ENCODE measurements at regions not wholly inside any gene's neighbourhood (a gene's known extent, or its start where the extent isn't known, plus 50 kb on each side); places are given as distances from the start of the nearest gene placed in this dataset. TPM values are rescaled to one million over a fixed set of nuclear protein-coding genes. Genes with fewer than 3 reads are reported as not detected.
A peak's percentile ranks its signal among the peaks of the same experiment; 100 is the strongest.

- intact Hi-C loops (cut with micrococcal nuclease; ENCODE audit: unreplicated experiment) (loop anchor here (1.0 kb wide), 2 partner anchors 175 to 1750 kb away; no protein-coding TSS in a partner anchor), in situ Hi-C loops (cut with MboI) (loop anchor here (10.0 to 25.0 kb wide), 2 partner anchors 1308 to 1756 kb away; no protein-coding TSS in a partner anchor)
- Histone ChIP-seq H4K20me1 (ENCODE audit: control insufficient read depth, insufficient read depth) (no peaks in the 10 kb centered on the region), H3K36me3 (ENCODE audit: control insufficient read depth in 2 of 2, insufficient read depth in 2 of 2, low read length in 1 of 2) (no peaks in the 10 kb centered on the region), H3K9me3 (replicated peaks; ENCODE audit: control insufficient read depth, insufficient read depth, low read length) (no peaks in the 10 kb centered on the region), H3K9ac (ENCODE audit: control insufficient read depth, insufficient read depth, low read length) (no peak overlapping the region), H2AFZ (ENCODE audit: control insufficient read depth, low read depth, low read length) (no peak overlapping the region), H3K4me1 (ENCODE audit: control insufficient read depth, insufficient read depth, low read length) (no peaks in the 10 kb centered on the region), H3K4me3 (no peak overlapping the region), H3K27ac (ENCODE audit: control insufficient read depth, insufficient read depth) (no peak overlapping the region), H3K79me2 (ENCODE audit: control insufficient read depth, insufficient read depth, low read length) (no peaks in the 10 kb centered on the region), H3K27me3 (replicated peaks in 1 of 2; ENCODE audit: control insufficient read depth in 2 of 2, insufficient read depth in 2 of 2, low read length in 1 of 2) (no peaks in the 10 kb centered on the region), H3K4me2 (ENCODE audit: control insufficient read depth, insufficient read depth) (no peak overlapping the region)
- BruUV-seq (replicated peaks), result no TSS peak
- SMC1A ChIA-PET (ENCODE audit: uncharacterized antibody, unreplicated experiment), result interaction anchor here (0.6 to 2.1 kb wide), 8 partner anchors 131 to 1852 kb away, joined by 3 to 15 read pairs (median 3); no protein-coding TSS in a partner anchor
- CTCF ChIA-PET, result interaction anchor here (0.6 to 4.1 kb wide), 15 partner anchors 37 to 1921 kb away, joined by 3 to 57 read pairs (median 4); no protein-coding TSS in a partner anchor
- peak; percentile 79 for ATAC-seq
- POLR2A ChIA-PET, result no interaction called here
- no peak for FAIRE-seq
- RAD21 ChIA-PET (ENCODE audit: unreplicated experiment), result interaction anchor here (0.7 to 1.6 kb wide), 10 partner anchors 23 to 1754 kb away, joined by 3 to 20 read pairs (median 4); partner anchors contain the start of genes COX7B and MAGEE1
- no peak for TF ChIP-seq CEBPZ (IDR thresholded peaks at IDR 0.05; ENCODE audit: low read depth, low read length)
- TF ChIP-seq RAD21 (IDR thresholded peaks at IDR 0.05; ENCODE audit: insufficient read depth, low read depth, low read length), result peak; percentile 94
- TF ChIP-seq SMC3 (IDR thresholded peaks at IDR 0.05; ENCODE audit: borderline replicate concordance, low read length), result peak; percentile 58; the same call in 1 of the 2 replicates
- TF ChIP-seq IKZF1 (conservative IDR thresholded peaks at IDR 0.05), result 0 out of 2 replicates have a peak, but pooled peaks have one; percentile 23
- peak; percentile 61 to 79 (median 74) for TF ChIP-seq CTCF (IDR thresholded peaks at IDR 0.05 in 2 of 3, conservative IDR thresholded peaks at IDR 0.05 in 1 of 3; ENCODE audit: control insufficient read depth in 2 of 3, extremely low read depth in 1 of 3, insufficient read depth in 1 of 3, low read depth in 3 of 3, low read length in 3 of 3)
- no peak for TF ChIP-seq SREBF2 (IDR thresholded peaks at IDR 0.05; ENCODE audit: low read length)
- DNase-seq (ENCODE audit: low read depth, low spot score), result peak; percentile 5
Measured at GRCh38 chrX:76279007-76279406, 106.1 kb downstream of the PBDC1 start.

Small RNA genes lying in the stretch of these regions (small RNA-seq; reads per million reads assigned to genes)
- gene RNU6-867P, result not detected
